HEK293 (cell line): ENCODE measurements at regions not wholly inside any gene's neighbourhood (a gene's known extent, or its start where the extent isn't known, plus 50 kb on each side); places are given as distances from the start of the nearest gene placed in this dataset.

ENCODE experiments used
- CTCF ChIA-PET: fragments of 350-600 bp; formaldehyde crosslinking; extraction: SDS; loops from one replicate; lab custom pipeline; 2021; ENCODE audit warnings: antibody characterized with exemption; lab: Yijun Ruan, JAX
- POLR2A ChIA-PET: fragments of 300-600 bp; formaldehyde crosslinking; extraction: SDS; loops from one replicate; lab custom pipeline; 2020; ENCODE audit warnings: antibody characterized with exemption, inconsistent platforms; lab: Yijun Ruan, JAX
- H3K27ac ChIP-seq: fragments of 200-500 bp; sonication (Bioruptor generic); 2 replicates; pipeline ENCODE4 v1.5.1; 2014; ENCODE audit warnings: low read depth, low read length, control low read depth, inconsistent platforms; ENCODE audit errors: extremely low read depth
- H3K36me3 ChIP-seq, 2 experiments: fragments of 200-500 bp in 1 of 2; sonication (Bioruptor generic) in 1 of 2; 1 replicate in 1 of 2; 2 replicates in 1 of 2; pipeline ENCODE4 v1.5.1; 2014 to 2017; ENCODE audit warnings: inconsistent platforms in 2 of 2, low read length in 2 of 2; ENCODE audit not compliant: control insufficient read depth in 2 of 2, insufficient read depth in 1 of 2
- H3K4me1 ChIP-seq: fragments of 200-500 bp; sonication (Bioruptor generic); 2 replicates; pipeline ENCODE4 v1.5.1; 2014; ENCODE audit warnings: mild to moderate bottlenecking, low read length, inconsistent platforms; ENCODE audit not compliant: control insufficient read depth, insufficient read depth
- H3K4me3 ChIP-seq: 2 replicates; pipeline ENCODE4 v1.5.1; 2011; ENCODE audit warnings: low read depth, mild to moderate bottlenecking, control low read depth, low read length, moderate library complexity
- H3K9me3 ChIP-seq: fragments of 200-500 bp; sonication (Bioruptor generic); 2 replicates; pipeline ENCODE4 v1.5.1; 2014; ENCODE audit warnings: low read depth, low read length, inconsistent platforms; ENCODE audit not compliant: control insufficient read depth, insufficient read depth
- GLI2 ChIP-seq: fragments of 450-650 bp; formaldehyde crosslinking; IDR thresholded peaks from 2 replicates; pipeline ENCODE4; 2017; ENCODE audit warnings: missing biosample characterization, missing genetic modification characterization, low read depth, borderline replicate concordance
- HIC1 ChIP-seq: fragments of 450-650 bp; formaldehyde crosslinking; IDR thresholded peaks from 2 replicates; pipeline ENCODE4 v1.5.1; 2016; ENCODE audit warnings: missing biosample characterization, missing genetic modification characterization
- HOXA7 ChIP-seq: sonication (generic); formaldehyde crosslinking; IDR thresholded peaks from 2 replicates; pipeline ENCODE4 v1.8.1; 2022; ENCODE audit warnings: missing genetic modification reagents, borderline replicate concordance
- MZF1 ChIP-seq: fragments of 450-650 bp; formaldehyde crosslinking; IDR thresholded peaks from 2 replicates; pipeline ENCODE4 v1.5.1; 2017; ENCODE audit warnings: missing biosample characterization, missing genetic modification characterization, borderline replicate concordance
- PRDM6 ChIP-seq: fragments of 450-650 bp; formaldehyde crosslinking; IDR thresholded peaks from 2 replicates; pipeline ENCODE4 v1.5.1; 2017; ENCODE audit warnings: missing biosample characterization, missing genetic modification characterization
- SCRT2 ChIP-seq: fragments of 450-650 bp; formaldehyde crosslinking; IDR thresholded peaks from 2 replicates; pipeline ENCODE4 v1.5.1; 2016; ENCODE audit warnings: missing biosample characterization, missing genetic modification characterization
- TCF7L2 ChIP-seq: IDR thresholded peaks from 2 replicates; pipeline ENCODE4 v1.6.1; 2011; ENCODE audit warnings: low read depth, mild to moderate bottlenecking, inconsistent platforms, low read length, moderate library complexity, borderline replicate concordance
- ZBTB21 ChIP-seq: fragments of 450-650 bp; formaldehyde crosslinking; IDR thresholded peaks from 2 replicates; pipeline ENCODE4 v1.5.1; 2017; ENCODE audit warnings: missing biosample characterization, missing genetic modification characterization
- ZNF133 ChIP-seq: fragments of 450-650 bp; formaldehyde crosslinking; IDR thresholded peaks from 2 replicates; pipeline ENCODE4 v1.5.1; 2016; ENCODE audit warnings: missing biosample characterization, missing genetic modification characterization
- ZNF140 ChIP-seq: fragments of 450-650 bp; formaldehyde crosslinking; IDR thresholded peaks from 2 replicates; pipeline ENCODE4 v1.5.1; 2016; ENCODE audit warnings: missing biosample characterization, missing genetic modification characterization
- ZNF16 ChIP-seq: fragments of 450-650 bp; formaldehyde crosslinking; IDR thresholded peaks from 2 replicates; pipeline ENCODE4 v1.5.1; 2016; ENCODE audit warnings: low read depth, missing biosample characterization, missing genetic modification characterization
- ZNF2 ChIP-seq: fragments of 450-650 bp; formaldehyde crosslinking; IDR thresholded peaks from 2 replicates; pipeline ENCODE4 v1.5.1; 2016; ENCODE audit warnings: missing biosample characterization, missing genetic modification characterization
- ZNF214 ChIP-seq: fragments of 450-650 bp; formaldehyde crosslinking; IDR thresholded peaks from 2 replicates; pipeline ENCODE4 v1.5.1; 2017; ENCODE audit warnings: missing biosample characterization, mild to moderate bottlenecking, missing genetic modification characterization, borderline replicate concordance
- ZNF248 ChIP-seq: fragments of 450-650 bp; formaldehyde crosslinking; IDR thresholded peaks from 2 replicates; pipeline ENCODE4 v1.5.1; 2017; ENCODE audit warnings: missing biosample characterization, missing genetic modification characterization
- ZNF426 ChIP-seq: fragments of 450-650 bp; formaldehyde crosslinking; IDR thresholded peaks from 2 replicates; pipeline ENCODE4 v1.5.1; 2017; ENCODE audit warnings: missing biosample characterization, missing genetic modification characterization, mild to moderate bottlenecking, inconsistent platforms, moderate library complexity
- ZNF544 ChIP-seq: fragments of 450-650 bp; formaldehyde crosslinking; IDR thresholded peaks from 2 replicates; pipeline ENCODE4 v1.5.0; 2017; ENCODE audit warnings: missing biosample characterization, missing genetic modification characterization
- ZNF555 ChIP-seq: fragments of 450-650 bp; formaldehyde crosslinking; conservative IDR thresholded peaks from 2 replicates; pipeline ENCODE4 v1.5.1; 2017; ENCODE audit warnings: missing biosample characterization, mild to moderate bottlenecking, missing genetic modification characterization, inconsistent platforms
- ZNF558 ChIP-seq: fragments of 450-650 bp; formaldehyde crosslinking; IDR thresholded peaks from 2 replicates; pipeline ENCODE4 v1.5.1; 2016; ENCODE audit warnings: missing biosample characterization, missing genetic modification characterization
- ZNF629 ChIP-seq: fragments of 450-650 bp; formaldehyde crosslinking; IDR thresholded peaks from 2 replicates; pipeline ENCODE4 v1.5.1; 2017; ENCODE audit warnings: missing biosample characterization, missing genetic modification characterization
- ZNF664 ChIP-seq: fragments of 450-650 bp; formaldehyde crosslinking; IDR thresholded peaks from 2 replicates; pipeline ENCODE4 v1.5.1; 2016; ENCODE audit warnings: missing biosample characterization, missing genetic modification characterization
- ZNF670 ChIP-seq: fragments of 450-650 bp; formaldehyde crosslinking; IDR thresholded peaks from 2 replicates; pipeline ENCODE4 v1.5.1; 2016; ENCODE audit warnings: missing biosample characterization, missing genetic modification characterization, low read depth
- ZNF677 ChIP-seq: fragments of 450-650 bp; IDR thresholded peaks from 2 replicates; pipeline ENCODE4 v1.5.0; 2018; ENCODE audit warnings: missing biosample characterization, mild to moderate bottlenecking, missing genetic modification characterization, moderate library complexity
- ZNF692 ChIP-seq: fragments of 450-650 bp; formaldehyde crosslinking; IDR thresholded peaks from 2 replicates; pipeline ENCODE4 v1.5.1; 2016; ENCODE audit warnings: missing biosample characterization, missing genetic modification characterization
- ZXDB ChIP-seq: fragments of 450-650 bp; formaldehyde crosslinking; IDR thresholded peaks from 2 replicates; pipeline ENCODE4 v1.5.1; 2016; ENCODE audit warnings: missing biosample characterization, missing genetic modification characterization
- TF ChIP-seq, protein P1 (sequence below): fragments of 450-650 bp; formaldehyde crosslinking; IDR thresholded peaks from 2 replicates; pipeline ENCODE4 v1.5.1; 2016; ENCODE audit warnings: missing biosample characterization, missing genetic modification characterization
- TF ChIP-seq, protein P2 (sequence below): fragments of 450-650 bp; formaldehyde crosslinking; conservative IDR thresholded peaks from 2 replicates; pipeline ENCODE4 v1.5.1; 2016; ENCODE audit warnings: low read depth, missing biosample characterization, missing genetic modification characterization

DNA sequence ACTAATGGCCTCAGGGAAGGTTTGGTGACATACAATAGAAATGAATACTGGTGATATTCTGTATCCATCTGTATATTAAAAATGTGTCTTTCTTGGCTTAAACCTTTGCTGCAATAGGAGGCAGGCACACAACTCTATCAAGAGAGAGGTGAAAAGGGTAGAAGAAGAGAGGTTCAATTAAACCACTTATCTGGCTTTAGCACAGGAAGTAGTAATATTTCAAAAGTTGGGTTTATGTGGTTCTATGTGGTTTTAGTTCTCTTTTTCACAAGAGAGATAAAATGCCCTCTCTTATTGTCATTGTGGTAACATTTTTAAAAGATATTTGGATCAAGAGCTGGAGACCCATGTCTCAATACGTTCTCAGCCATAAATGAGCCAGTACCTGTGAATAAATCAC, 146.2 kb upstream of the FNDC3A start:
- Histone ChIP-seq H3K36me3 (no peaks in the 10 kb centered on the region), H3K4me1 (no peaks in the 10 kb centered on the region), H3K27ac (no peak overlapping the region), H3K9me3 (no peaks in the 10 kb centered on the region), H3K4me3 (no peak overlapping the region)
- TF ChIP-seq ZNF133 (tag by site-specific recombination) (no peak), SCRT2 (tag by site-specific recombination) (0 out of 2 replicates have a peak, but pooled peaks have one; percentile 7)
- ChIA-PET POLR2A (no interaction called here), CTCF (no interaction called here)

- POLR2A ChIA-PET: no interaction called here
- CTCF ChIA-PET: no interaction called here
- no peak overlapping the region for H3K27ac ChIP-seq
These were observed 144.5 kb upstream of the FNDC3A start for GRCh38 chr13:48831248-48831647.

GRCh38 chr13:48833412-48833811, 142.3 kb upstream of the FNDC3A start:
- Histone ChIP-seq H3K9me3 (no peaks in the 10 kb centered on the region), H3K36me3 (no peaks in the 10 kb centered on the region), H3K27ac (no peak overlapping the region), H3K4me1 (peaks cover 3% of the 10 kb centered on the region; the same call in 1 of the 2 replicates), H3K4me3 (no peak overlapping the region)
- ChIA-PET POLR2A (no interaction called here), CTCF (no interaction called here)
- TF ChIP-seq ZNF214 (tag by site-specific recombination): no peak
- TF ChIP-seq ZNF2 (tag by site-specific recombination): no peak
- TF ChIP-seq ZNF670 (tag by site-specific recombination): no peak
- TF ChIP-seq, protein P1, sequence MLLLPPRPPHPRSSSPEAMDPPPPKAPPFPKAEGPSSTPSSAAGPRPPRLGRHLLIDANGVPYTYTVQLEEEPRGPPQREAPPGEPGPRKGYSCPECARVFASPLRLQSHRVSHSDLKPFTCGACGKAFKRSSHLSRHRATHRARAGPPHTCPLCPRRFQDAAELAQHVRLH (tag by site-specific recombination): no peak
- TF ChIP-seq, protein P2, sequence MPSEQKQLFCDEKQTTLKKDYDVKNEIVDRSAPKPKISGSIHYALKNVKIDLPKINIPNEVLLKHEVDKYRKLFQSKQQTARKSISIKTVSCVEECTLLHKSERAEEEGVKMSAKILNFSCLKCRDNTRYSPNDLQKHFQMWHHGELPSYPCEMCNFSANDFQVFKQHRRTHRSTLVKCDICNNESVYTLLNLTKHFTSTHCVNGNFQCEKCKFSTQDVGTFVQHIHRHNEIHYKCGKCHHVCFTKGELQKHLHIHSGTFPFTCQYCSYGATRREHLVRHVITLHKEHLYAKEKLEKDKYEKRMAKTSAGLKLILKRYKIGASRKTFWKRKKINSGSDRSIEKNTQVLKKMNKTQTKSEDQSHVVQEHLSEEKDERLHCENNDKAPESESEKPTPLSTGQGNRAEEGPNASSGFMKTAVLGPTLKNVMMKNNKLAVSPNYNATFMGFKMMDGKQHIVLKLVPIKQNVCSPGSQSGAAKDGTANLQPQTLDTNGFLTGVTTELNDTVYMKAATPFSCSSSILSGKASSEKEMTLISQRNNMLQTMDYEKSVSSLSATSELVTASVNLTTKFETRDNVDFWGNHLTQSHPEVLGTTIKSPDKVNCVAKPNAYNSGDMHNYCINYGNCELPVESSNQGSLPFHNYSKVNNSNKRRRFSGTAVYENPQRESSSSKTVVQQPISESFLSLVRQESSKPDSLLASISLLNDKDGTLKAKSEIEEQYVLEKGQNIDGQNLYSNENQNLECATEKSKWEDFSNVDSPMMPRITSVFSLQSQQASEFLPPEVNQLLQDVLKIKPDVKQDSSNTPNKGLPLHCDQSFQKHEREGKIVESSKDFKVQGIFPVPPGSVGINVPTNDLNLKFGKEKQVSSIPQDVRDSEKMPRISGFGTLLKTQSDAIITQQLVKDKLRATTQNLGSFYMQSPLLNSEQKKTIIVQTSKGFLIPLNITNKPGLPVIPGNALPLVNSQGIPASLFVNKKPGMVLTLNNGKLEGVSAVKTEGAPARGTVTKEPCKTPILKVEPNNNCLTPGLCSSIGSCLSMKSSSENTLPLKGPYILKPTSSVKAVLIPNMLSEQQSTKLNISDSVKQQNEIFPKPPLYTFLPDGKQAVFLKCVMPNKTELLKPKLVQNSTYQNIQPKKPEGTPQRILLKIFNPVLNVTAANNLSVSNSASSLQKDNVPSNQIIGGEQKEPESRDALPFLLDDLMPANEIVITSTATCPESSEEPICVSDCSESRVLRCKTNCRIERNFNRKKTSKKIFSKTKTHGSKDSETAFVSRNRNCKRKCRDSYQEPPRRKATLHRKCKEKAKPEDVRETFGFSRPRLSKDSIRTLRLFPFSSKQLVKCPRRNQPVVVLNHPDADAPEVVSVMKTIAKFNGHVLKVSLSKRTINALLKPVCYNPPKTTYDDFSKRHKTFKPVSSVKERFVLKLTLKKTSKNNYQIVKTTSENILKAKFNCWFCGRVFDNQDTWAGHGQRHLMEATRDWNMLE: no peak
- no peak for TF ChIP-seq PRDM6 (tag by site-specific recombination)
- no peak for TF ChIP-seq GLI2 (tag by site-specific recombination)
- no peak for TF ChIP-seq ZNF248 (tag by site-specific recombination)
- no peak for TF ChIP-seq ZNF558 (tag by site-specific recombination)
- no peak for TF ChIP-seq ZNF140 (tag by site-specific recombination)
- no peak for TF ChIP-seq ZNF692 (tag by site-specific recombination)
- TF ChIP-seq ZNF555 (tag by site-specific recombination): no peak

More at GRCh38 chr13:48831248-48831647, 144.5 kb upstream of the FNDC3A start:
- TF ChIP-seq HIC1 (tag by site-specific recombination): no peak
- no peak for TF ChIP-seq MZF1 (tag by site-specific recombination)
- TF ChIP-seq ZNF629 (tag by site-specific recombination): no peak
- no peak for TF ChIP-seq TCF7L2
- no peak for TF ChIP-seq ZNF133 (tag by site-specific recombination)
- TF ChIP-seq ZNF664 (tag by site-specific recombination): no peak
- no peak for TF ChIP-seq ZBTB21 (tag by site-specific recombination)
- TF ChIP-seq ZNF544 (tag by site-specific recombination): no peak
- TF ChIP-seq ZNF677 (tag by site-specific recombination): no peak
- TF ChIP-seq ZNF426 (tag by site-specific recombination): no peak
- no peak for TF ChIP-seq HOXA7 (CRISPR knock-in tag)
- no peak for TF ChIP-seq ZXDB (tag by site-specific recombination)
- TF ChIP-seq ZNF16: no peak
- Histone ChIP-seq H3K36me3 (no peaks in the 10 kb centered on the region), H3K4me3 (no peak overlapping the region), H3K4me1 (no peaks in the 10 kb centered on the region), H3K9me3 (no peaks in the 10 kb centered on the region)
